Cardiac muscle cell (in vitro differentiated cells and primary cell): ENCODE measurements at regions not wholly inside any gene's neighbourhood (a gene's known extent, or its start where the extent isn't known, plus 50 kb on each side); places are given as distances from the start of the nearest gene placed in this dataset.
A peak's percentile ranks its signal among the peaks of the same experiment; 100 is the strongest.

Experiments used
- DNase-seq, 2 donors: peaks; one replicate each; pipeline versions ENCODE4 v3.0.0 to v3.0.0-alpha.2; 2010 to 2017; ENCODE audit warnings: low read depth in 1 of 2, low spot score in 1 of 2
- H3K27ac ChIP-seq: fragments of 200-600 bp; sonication (generic); 2 replicates; pipeline ENCODE4 v1.5.1; 2016
- H3K27me3 ChIP-seq: fragments of 200-600 bp; sonication (generic); 2 replicates; pipeline ENCODE4 v1.6.0; 2016; ENCODE audit warnings: control low read depth
- H3K36me3 ChIP-seq: fragments of 200-600 bp; sonication (generic); 2 replicates; pipeline ENCODE4 v1.5.1; 2016; ENCODE audit warnings: control low read depth
- H3K4me1 ChIP-seq: fragments of 200-600 bp; sonication (generic); 2 replicates; pipeline ENCODE4 v1.8.1; 2017; ENCODE audit warnings: low read depth, mild to moderate bottlenecking, mixed run types
- H3K4me3 ChIP-seq: fragments of 200-600 bp; sonication (generic); 2 replicates; pipeline ENCODE4 v1.5.1; 2016; ENCODE audit warnings: mild to moderate bottlenecking
- H3K9me3 ChIP-seq: fragments of 200-600 bp; sonication (generic); 2 replicates; pipeline ENCODE4 v1.5.1; 2017; ENCODE audit warnings: low read depth, mild to moderate bottlenecking, control low read depth
- CTCF ChIP-seq: IDR thresholded peaks from 2 replicates; pipeline ENCODE4 v1.5.1; 2012; ENCODE audit warnings: low read depth, mild to moderate bottlenecking, low read length

- Histone ChIP-seq H3K27ac (no peak overlapping the region), H3K4me1 (no peaks in the 10 kb centered on the region), H3K4me3 (no peak overlapping the region), H3K36me3 (no peaks in the 10 kb centered on the region), H3K9me3 (no peaks in the 10 kb centered on the region), H3K27me3 (no peaks in the 10 kb centered on the region)
- TF ChIP-seq CTCF: no peak
- DNase-seq: no peak
Measured at GRCh38 chr1:219824338-219824737, 104.0 kb downstream of the SLC30A10 start.

- no peaks in the 10 kb centered on the region for H3K36me3 ChIP-seq
Measured at GRCh38 chr1:219820551-219820950, 107.8 kb downstream of the SLC30A10 start.

GRCh38 chr1:219817914-219818313, 110.4 kb downstream of the SLC30A10 start:
- no peaks in the 10 kb centered on the region for H3K36me3 ChIP-seq
- no peaks in the 10 kb centered on the region for H3K9me3 ChIP-seq
- no peak for TF ChIP-seq CTCF
- H3K4me3 ChIP-seq: no peak overlapping the region
- H3K4me1 ChIP-seq: peaks cover 4% of the 10 kb centered on the region
- no peak overlapping the region for H3K27ac ChIP-seq
- DNase-seq: no peak
- no peaks in the 10 kb centered on the region for H3K27me3 ChIP-seq

More at GRCh38 chr1:219820551-219820950, 107.8 kb downstream of the SLC30A10 start:
- no peak overlapping the region for H3K27ac ChIP-seq
- no peaks in the 10 kb centered on the region for H3K9me3 ChIP-seq
- DNase-seq: no peak
- H3K4me3 ChIP-seq: no peak overlapping the region
- TF ChIP-seq CTCF: no peak
- H3K4me1 ChIP-seq: no peaks in the 10 kb centered on the region
- no peaks in the 10 kb centered on the region for H3K27me3 ChIP-seq

GRCh38 chr1:219813294-219813693, 115.1 kb downstream of the SLC30A10 start:
- Histone ChIP-seq H3K4me1 (peaks cover 17% of the 10 kb centered on the region), H3K36me3 (no peaks in the 10 kb centered on the region), H3K27ac (no peak overlapping the region), H3K4me3 (no peak overlapping the region), H3K9me3 (no peaks in the 10 kb centered on the region), H3K27me3 (no peaks in the 10 kb centered on the region)
- no peak for TF ChIP-seq CTCF
- DNase-seq: no peak

- Histone ChIP-seq H3K27me3 (no peaks in the 10 kb centered on the region), H3K4me1 (peaks cover 17% of the 10 kb centered on the region), H3K9me3 (no peaks in the 10 kb centered on the region), H3K27ac (peak overlapping the region; percentile 39), H3K36me3 (no peaks in the 10 kb centered on the region), H3K4me3 (no peak overlapping the region)
- DNase-seq: peak; percentile 83 to 87
- TF ChIP-seq CTCF: peak; percentile 92
Measured at GRCh38 chr1:219812491-219813203, 115.7 kb downstream of the SLC30A10 start.
